Gastrocnemius medialis (tissue), 4 donors: ENCODE measurements at regions not wholly inside any gene's neighbourhood (a gene's known extent, or its start where the extent isn't known, plus 50 kb on each side); places are given as distances from the start of the nearest gene placed in this dataset.

ENCODE experiments used
- CTCF ChIP-seq, 5 experiments: fragments of 450-650 bp in 3 of 5; fragments of 200-600 bp in 2 of 5; sonication (generic) in 2 of 5; IDR thresholded peaks in 4 of 5; conservative IDR thresholded peaks in 1 of 5; 1 replicate in 4 of 5; 2 replicates in 1 of 5; pipeline ENCODE4 v1.5.1; 2016 to 2019; ENCODE audit warnings: antibody characterized with exemption in 5 of 5, mild to moderate bottlenecking in 3 of 5, moderate library complexity in 3 of 5
- POLR2A ChIP-seq, 2 donors: fragments of 450-650 bp; IDR thresholded peaks; one replicate each; pipeline ENCODE4 v1.6.1; 2017; ENCODE audit warnings: antibody characterized with exemption in 2 of 2, mild to moderate bottlenecking in 2 of 2, moderate library complexity in 2 of 2

- TF ChIP-seq CTCF (IDR thresholded peaks at IDR 0.05 in 4 of 5, conservative IDR thresholded peaks at IDR 0.05 in 1 of 5) (no peak), POLR2A (IDR thresholded peaks at IDR 0.05) (no peak)
Observed at GRCh38 chr10:63964406-63964805, 443.2 kb downstream of the REEP3 start.
